NCI-H748 (cell line): ENCODE measurements at regions not wholly inside any gene's neighbourhood (a gene's known extent, or its start where the extent isn't known, plus 50 kb on each side); places are given as distances from the start of the nearest gene placed in this dataset.
"Not testable (repeated sequence)": the region's sequence is repeated elsewhere in the genome, so short reads cannot be mapped to it uniquely, and the experiment has no call there.

ENCODE experiments used
- DNase-seq: peaks from one replicate; lab custom pipeline; 2025; ENCODE audit not compliant: unreplicated experiment; lab: John Stamatoyannopoulos, UW

GRCh38 chr22:49402169-49402568, 425.5 kb downstream of the BRD1 start:
- DNase-seq, result no peak

GRCh38 chr22:49400941-49401598, 426.6 kb downstream of the BRD1 start:
- no peak for DNase-seq

- no peak for DNase-seq
These were observed 427.3 kb downstream of the BRD1 start for GRCh38 chr22:49400136-49400940.

- no peak for DNase-seq
These were observed 429.0 kb downstream of the BRD1 start for GRCh38 chr22:49398646-49399045.

GRCh38 chr22:49398115-49398514, 429.6 kb downstream of the BRD1 start:
- no peak for DNase-seq

- no peak for DNase-seq
These were observed 430.9 kb downstream of the BRD1 start for GRCh38 chr22:49396817-49397216.

- no peak for DNase-seq
These were observed 432.1 kb downstream of the BRD1 start for GRCh38 chr22:49395617-49396016.

GRCh38 chr22:49395062-49395461, 432.6 kb downstream of the BRD1 start:
- not testable (repeated sequence) for DNase-seq

GRCh38 chr22:49394116-49394785, 433.4 kb downstream of the BRD1 start:
- no peak for DNase-seq

GRCh38 chr22:49393526-49393925, 434.1 kb downstream of the BRD1 start:
- no peak for DNase-seq

- DNase-seq, result no peak
These were observed 434.7 kb downstream of the BRD1 start for GRCh38 chr22:49392841-49393510.

GRCh38 chr22:49392247-49392646, 435.4 kb downstream of the BRD1 start:
- no peak for DNase-seq

GRCh38 chr22:49391436-49391835, 436.2 kb downstream of the BRD1 start:
- no peak for DNase-seq

- DNase-seq, result no peak
These were observed 436.7 kb downstream of the BRD1 start for GRCh38 chr22:49390954-49391353.

- not testable (repeated sequence) for DNase-seq
These were observed 443.8 kb downstream of the BRD1 start for GRCh38 chr22:49383909-49384308.

- no peak for DNase-seq
These were observed 445.3 kb downstream of the BRD1 start for GRCh38 chr22:49382451-49382735.

- DNase-seq, result no peak
These were observed 445.9 kb downstream of the BRD1 start for GRCh38 chr22:49381595-49382450.

- DNase-seq, result peak; percentile 75
These were observed 446.9 kb downstream of the BRD1 start for GRCh38 chr22:49380828-49381114.

GRCh38 chr22:49380095-49380827, 447.4 kb downstream of the BRD1 start:
- DNase-seq, result peak; percentile 62

- DNase-seq, result no peak
These were observed 450.4 kb downstream of the BRD1 start for GRCh38 chr22:49377306-49377705.
